ENCODE measurements at regions not wholly inside any gene's neighbourhood (a gene's known extent, or its start where the extent isn't known, plus 50 kb on each side); places are given as distances from the start of the nearest gene placed in this dataset.
"Not testable (repeated sequence)": the region's sequence is repeated elsewhere in the genome, so short reads cannot be mapped to it uniquely, and the experiment has no call there.

- 86% methylated on average over 1 of the region's 2 CpGs for WGBS (ENCODE audit: insufficient coverage)
- Histone ChIP-seq H3K27ac (ENCODE audit: low read depth, low read length) (no peak overlapping the region), H3K4me1 (ENCODE audit: control insufficient read depth, insufficient read depth, low read length) (no peaks in the 10 kb centered on the region), H3K4me3 (ENCODE audit: low read depth, low read length) (no peak overlapping the region), H3K9me3 (ENCODE audit: control insufficient read depth, insufficient read depth, low read length) (no peaks in the 10 kb centered on the region), H3K27me3 (ENCODE audit: control insufficient read depth, insufficient read depth, low read length) (no peaks in the 10 kb centered on the region), H3K36me3 (ENCODE audit: control insufficient read depth, insufficient read depth, low read length) (no peaks in the 10 kb centered on the region)
- DNase-seq (ENCODE audit: low read depth in 4 of 6, low spot score in 6 of 6) = peak in 1 of 6 donors; percentile 6
Measured at GRCh38 chr6:92399911-92400310, 1019.4 kb downstream of the EPHA7 start.

DNA sequence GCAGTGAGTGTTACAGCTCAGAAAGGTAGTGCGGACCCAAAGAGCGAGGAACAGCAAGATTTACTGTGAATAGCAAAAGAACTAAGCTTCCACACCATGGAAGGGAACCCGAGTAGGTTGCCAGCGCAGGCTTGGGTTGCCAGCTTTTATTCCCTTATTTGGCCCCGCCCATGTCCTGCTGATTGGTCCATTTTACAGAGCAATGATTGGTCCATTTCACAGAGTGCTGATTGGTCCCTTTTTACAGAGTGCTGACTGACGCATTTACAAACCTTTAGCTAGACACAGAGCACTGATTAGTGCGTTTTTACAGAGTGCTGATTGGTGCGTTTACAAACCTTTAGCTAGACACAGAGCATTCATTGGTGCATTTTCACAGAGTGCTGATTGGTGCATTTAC, 1030.7 kb downstream of the EPHA7 start:
- not testable (repeated sequence) for H3K36me3 ChIP-seq (ENCODE audit: control insufficient read depth, insufficient read depth, low read length); H3K4me3 ChIP-seq (ENCODE audit: low read depth, low read length); H3K9me3 ChIP-seq (ENCODE audit: control insufficient read depth, insufficient read depth, low read length); H3K27me3 ChIP-seq (ENCODE audit: control insufficient read depth, insufficient read depth, low read length); H3K27ac ChIP-seq (ENCODE audit: low read depth, low read length); H3K4me1 ChIP-seq (ENCODE audit: control insufficient read depth, insufficient read depth, low read length); DNase-seq (ENCODE audit: low read depth in 4 of 6, low spot score in 6 of 6)
- 97% methylated on average over 8 of the region's 8 CpGs for WGBS (ENCODE audit: insufficient coverage)

- H3K27ac ChIP-seq (ENCODE audit: low read depth, low read length) = no peak overlapping the region
- H3K4me1 ChIP-seq (ENCODE audit: control insufficient read depth, insufficient read depth, low read length) = no peaks in the 10 kb centered on the region
- H3K36me3 ChIP-seq (ENCODE audit: control insufficient read depth, insufficient read depth, low read length) = no peaks in the 10 kb centered on the region
- H3K27me3 ChIP-seq (ENCODE audit: control insufficient read depth, insufficient read depth, low read length) = no peaks in the 10 kb centered on the region
- no peaks in the 10 kb centered on the region for H3K9me3 ChIP-seq (ENCODE audit: control insufficient read depth, insufficient read depth, low read length)
- no CpG with 5 or more reads among the region's 2 CpGs for WGBS (ENCODE audit: insufficient coverage)
- DNase-seq (ENCODE audit: low read depth in 4 of 6, low spot score in 6 of 6) = no peak
- H3K4me3 ChIP-seq (ENCODE audit: low read depth, low read length) = no peak overlapping the region
Measured at GRCh38 chr6:92380803-92381601, 1038.4 kb downstream of the EPHA7 start.

DNA sequence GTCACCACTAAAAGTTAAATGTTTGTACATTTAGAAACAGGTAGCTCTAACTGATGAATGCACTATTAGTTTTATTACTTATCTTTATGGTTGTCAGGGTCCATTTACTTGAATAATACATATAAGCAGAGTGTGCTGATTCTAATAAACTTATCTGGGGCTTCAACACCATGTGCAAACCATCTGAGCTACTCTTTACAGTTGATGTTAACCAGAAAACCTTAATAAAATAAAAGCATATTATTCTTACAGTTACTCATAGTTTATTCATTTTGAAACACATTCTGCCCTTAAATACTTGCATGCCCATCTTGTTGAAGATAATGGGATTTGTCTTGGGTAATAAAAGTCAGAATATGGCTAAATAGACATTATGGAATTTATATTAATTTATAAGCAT, 1042.2 kb downstream of the EPHA7 start:
- no peaks in the 10 kb centered on the region for H3K9me3 ChIP-seq (ENCODE audit: control insufficient read depth, insufficient read depth, low read length)
- no peaks in the 10 kb centered on the region for H3K36me3 ChIP-seq (ENCODE audit: control insufficient read depth, insufficient read depth, low read length)
- DNase-seq (ENCODE audit: low read depth in 4 of 6, low spot score in 6 of 6) = peak in 1 of 6 donors; percentile 16
- H3K4me3 ChIP-seq (ENCODE audit: low read depth, low read length) = no peak overlapping the region
- H3K27me3 ChIP-seq (ENCODE audit: control insufficient read depth, insufficient read depth, low read length) = no peaks in the 10 kb centered on the region
- H3K27ac ChIP-seq (ENCODE audit: low read depth, low read length) = no peak overlapping the region
- no peaks in the 10 kb centered on the region for H3K4me1 ChIP-seq (ENCODE audit: control insufficient read depth, insufficient read depth, low read length)

DNA sequence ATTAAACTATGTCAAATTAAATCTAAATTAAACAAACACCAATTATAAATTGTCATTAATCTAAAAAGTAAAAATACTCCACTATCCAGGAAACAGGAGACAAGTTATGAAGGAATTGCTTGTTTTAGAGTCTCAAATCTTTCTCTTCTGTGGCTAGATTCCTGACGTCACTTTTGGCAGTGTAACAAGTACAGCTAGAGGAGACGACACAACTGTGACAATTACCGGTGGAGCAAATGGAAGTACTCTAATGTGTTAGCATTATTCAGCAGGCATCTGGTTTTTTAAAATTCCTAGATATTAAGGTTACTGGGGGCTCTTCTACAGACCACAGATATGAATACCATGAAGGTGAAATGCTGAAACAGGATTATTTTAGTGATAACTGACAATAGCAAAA, 1042.7 kb downstream of the EPHA7 start:
- H3K27ac ChIP-seq (ENCODE audit: low read depth, low read length) = no peak overlapping the region
- no peaks in the 10 kb centered on the region for H3K4me1 ChIP-seq (ENCODE audit: control insufficient read depth, insufficient read depth, low read length)
- H3K9me3 ChIP-seq (ENCODE audit: control insufficient read depth, insufficient read depth, low read length) = no peaks in the 10 kb centered on the region
- no peaks in the 10 kb centered on the region for H3K27me3 ChIP-seq (ENCODE audit: control insufficient read depth, insufficient read depth, low read length)
- DNase-seq (ENCODE audit: low read depth in 4 of 6, low spot score in 6 of 6) = peak in 4 of 6 donors; percentile 11 to 55 (median 36)
- no CpG with 5 or more reads among the region's 3 CpGs for WGBS (ENCODE audit: insufficient coverage)
- no peak overlapping the region for H3K4me3 ChIP-seq (ENCODE audit: low read depth, low read length)
- H3K36me3 ChIP-seq (ENCODE audit: control insufficient read depth, insufficient read depth, low read length) = no peaks in the 10 kb centered on the region

DNA sequence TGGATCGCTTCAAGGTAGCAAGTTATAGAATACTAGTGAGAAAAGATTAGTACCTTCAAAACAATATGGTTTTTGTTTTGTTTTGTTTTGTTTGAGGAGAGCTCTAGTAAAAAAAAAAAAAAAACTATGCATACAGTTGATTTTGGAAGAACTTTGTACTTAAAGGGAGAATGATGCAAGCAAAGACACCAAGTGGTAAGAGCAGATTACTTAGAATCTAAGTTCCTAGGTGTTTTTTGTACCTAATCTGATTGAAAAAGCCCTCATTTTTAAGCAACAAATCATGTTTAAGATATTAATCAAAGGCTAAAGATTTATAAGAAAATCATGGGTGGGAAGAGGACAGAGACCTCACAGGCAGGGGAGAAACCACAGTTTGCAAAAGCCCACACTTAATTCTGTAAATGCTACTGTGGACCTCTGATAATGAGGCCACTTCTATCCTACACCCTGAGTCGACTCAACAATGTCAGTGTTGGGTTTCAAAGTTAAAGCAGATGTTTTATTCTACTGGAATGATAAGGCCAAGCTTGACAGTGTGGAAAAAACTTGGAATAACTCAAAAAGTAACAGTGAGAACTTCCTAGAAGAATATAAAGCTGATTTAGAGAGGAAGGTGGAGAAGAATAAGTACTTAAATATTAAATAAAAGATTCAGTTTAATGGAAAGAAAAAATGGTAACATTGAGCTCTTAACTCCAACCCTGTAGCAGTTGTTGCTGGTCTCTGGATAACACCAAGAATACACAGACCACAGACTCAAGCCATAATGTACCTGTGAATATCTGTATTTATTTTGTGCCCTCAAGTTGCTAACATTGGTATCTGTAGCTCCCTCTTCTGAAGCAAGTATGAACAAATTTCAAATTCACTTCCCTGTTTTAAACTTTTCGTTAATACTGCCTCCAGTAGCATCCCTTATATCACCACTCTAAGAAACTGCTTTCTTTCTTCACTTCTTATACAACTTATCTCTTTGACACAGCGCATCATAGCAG, 1047.8 kb downstream of the EPHA7 start:
- WGBS (ENCODE audit: insufficient coverage) = 97% methylated on average over 2 of the region's 4 CpGs
- no peak overlapping the region for H3K27ac ChIP-seq (ENCODE audit: low read depth, low read length)
- H3K9me3 ChIP-seq (ENCODE audit: control insufficient read depth, insufficient read depth, low read length) = no peaks in the 10 kb centered on the region
- no peak for DNase-seq (ENCODE audit: low read depth in 4 of 6, low spot score in 6 of 6)
- H3K27me3 ChIP-seq (ENCODE audit: control insufficient read depth, insufficient read depth, low read length) = no peaks in the 10 kb centered on the region
- no peaks in the 10 kb centered on the region for H3K4me1 ChIP-seq (ENCODE audit: control insufficient read depth, insufficient read depth, low read length)
- H3K4me3 ChIP-seq (ENCODE audit: low read depth, low read length) = no peak overlapping the region
- no peaks in the 10 kb centered on the region for H3K36me3 ChIP-seq (ENCODE audit: control insufficient read depth, insufficient read depth, low read length)

- H3K27ac ChIP-seq (ENCODE audit: low read depth, low read length) = no peak overlapping the region
- 71% methylated on average over 1 of the region's 2 CpGs for WGBS (ENCODE audit: insufficient coverage)
- no peak overlapping the region for H3K4me3 ChIP-seq (ENCODE audit: low read depth, low read length)
- no peaks in the 10 kb centered on the region for H3K4me1 ChIP-seq (ENCODE audit: control insufficient read depth, insufficient read depth, low read length)
- no peaks in the 10 kb centered on the region for H3K36me3 ChIP-seq (ENCODE audit: control insufficient read depth, insufficient read depth, low read length)
- H3K9me3 ChIP-seq (ENCODE audit: control insufficient read depth, insufficient read depth, low read length) = no peaks in the 10 kb centered on the region
- DNase-seq (ENCODE audit: low read depth in 4 of 6, low spot score in 6 of 6) = no peak
- no peaks in the 10 kb centered on the region for H3K27me3 ChIP-seq (ENCODE audit: control insufficient read depth, insufficient read depth, low read length)
Measured at GRCh38 chr6:92369309-92369708, 1050.0 kb downstream of the EPHA7 start.

GRCh38 chr6:92364948-92365541, 1054.3 kb downstream of the EPHA7 start:
- Histone ChIP-seq H3K4me1 (ENCODE audit: control insufficient read depth, insufficient read depth, low read length) (no peaks in the 10 kb centered on the region), H3K27ac (ENCODE audit: low read depth, low read length) (no peak overlapping the region), H3K4me3 (ENCODE audit: low read depth, low read length) (no peak overlapping the region), H3K9me3 (ENCODE audit: control insufficient read depth, insufficient read depth, low read length) (no peaks in the 10 kb centered on the region), H3K27me3 (ENCODE audit: control insufficient read depth, insufficient read depth, low read length) (no peaks in the 10 kb centered on the region), H3K36me3 (ENCODE audit: control insufficient read depth, insufficient read depth, low read length) (no peaks in the 10 kb centered on the region)
- WGBS (ENCODE audit: insufficient coverage) = no CpG with 5 or more reads among the region's 2 CpGs
- DNase-seq (ENCODE audit: low read depth in 4 of 6, low spot score in 6 of 6) = peak in 2 of 6 donors; percentile 20 to 60

DNA sequence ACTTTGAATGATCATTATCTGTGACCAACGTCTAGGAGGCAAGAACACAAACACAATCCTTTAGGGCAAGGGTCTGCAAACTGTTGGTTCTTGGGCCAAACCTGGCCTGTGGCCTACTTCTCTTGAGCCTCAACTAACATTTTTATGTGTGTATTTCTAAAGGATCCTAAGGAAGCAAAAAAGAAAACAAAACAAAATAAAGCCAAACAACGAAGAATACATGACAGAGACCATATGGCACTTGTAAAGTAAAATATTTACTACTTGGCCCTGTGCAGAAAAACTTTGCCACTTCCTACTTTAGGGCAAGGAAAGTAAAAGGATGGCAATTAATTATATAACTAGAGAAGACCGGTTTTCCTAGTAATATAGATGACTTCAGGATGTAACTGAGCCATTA, 1056.2 kb downstream of the EPHA7 start:
- Histone ChIP-seq H3K4me3 (ENCODE audit: low read depth, low read length) (no peak overlapping the region), H3K9me3 (ENCODE audit: control insufficient read depth, insufficient read depth, low read length) (no peaks in the 10 kb centered on the region), H3K27me3 (ENCODE audit: control insufficient read depth, insufficient read depth, low read length) (no peaks in the 10 kb centered on the region), H3K27ac (ENCODE audit: low read depth, low read length) (no peak overlapping the region), H3K4me1 (ENCODE audit: control insufficient read depth, insufficient read depth, low read length) (no peaks in the 10 kb centered on the region), H3K36me3 (ENCODE audit: control insufficient read depth, insufficient read depth, low read length) (no peaks in the 10 kb centered on the region)
- DNase-seq (ENCODE audit: low read depth in 4 of 6, low spot score in 6 of 6) = no peak
- WGBS (ENCODE audit: insufficient coverage) = no CpG with 5 or more reads among the region's 3 CpGs
